CD4-positive, alpha-beta T cell treated with Interferon alpha-2 for 1 hour (primary cell): ENCODE measurements at regions not wholly inside any gene's neighbourhood (a gene's known extent, or its start where the extent isn't known, plus 50 kb on each side); places are given as distances from the start of the nearest gene placed in this dataset.

Experiments used
- DNase-seq, 2 donors: peaks; one replicate each; pipeline ENCODE4 v3.0.0-alpha.2; 2020 to 2022

GRCh38 chr5:111676926-111677415, 80.0 kb downstream of the NREP start:
- DNase-seq: no peak

- no peak for DNase-seq
Observed at GRCh38 chr5:111676466-111676865, 80.5 kb downstream of the NREP start.

GRCh38 chr5:111675201-111675934, 81.6 kb downstream of the NREP start:
- DNase-seq: no peak

GRCh38 chr5:111673891-111674626, 82.9 kb downstream of the NREP start:
- DNase-seq: no peak

- no peak for DNase-seq
Observed at GRCh38 chr5:111672099-111672498, 84.9 kb downstream of the NREP start.

GRCh38 chr5:111670826-111671492, 86.0 kb downstream of the NREP start:
- no peak for DNase-seq

- DNase-seq: no peak
Observed at GRCh38 chr5:111668477-111669414, 88.2 kb downstream of the NREP start.

- no peak for DNase-seq
Observed at GRCh38 chr5:111667128-111667736, 89.8 kb downstream of the NREP start.

GRCh38 chr5:111656580-111656979, 100.4 kb downstream of the NREP start:
- DNase-seq: no peak

- no peak for DNase-seq
Observed at GRCh38 chr5:111655169-111655924, 101.6 kb downstream of the NREP start.

GRCh38 chr5:111653408-111653807, 103.6 kb downstream of the NREP start:
- no peak for DNase-seq

- no peak for DNase-seq
Observed at GRCh38 chr5:111649516-111649915, 107.5 kb downstream of the NREP start.

GRCh38 chr5:111645303-111645838, 111.6 kb downstream of the NREP start:
- no peak for DNase-seq

GRCh38 chr5:111643499-111643898, 113.5 kb downstream of the NREP start:
- DNase-seq: no peak

GRCh38 chr5:111641533-111642233, 115.3 kb downstream of the NREP start:
- no peak for DNase-seq

GRCh38 chr5:111639912-111640311, 117.1 kb downstream of the NREP start:
- no peak for DNase-seq

GRCh38 chr5:111636736-111637135, 120.3 kb downstream of the NREP start:
- no peak for DNase-seq

GRCh38 chr5:111635916-111636570, 121.0 kb downstream of the NREP start:
- DNase-seq: no peak

- DNase-seq: no peak
Observed at GRCh38 chr5:111635151-111635902, 121.7 kb downstream of the NREP start.
